ENCODE measurements at regions not wholly inside any gene's neighbourhood (a gene's known extent, or its start where the extent isn't known, plus 50 kb on each side); places are given as distances from the start of the nearest gene placed in this dataset.
"Not testable (repeated sequence)": the region's sequence is repeated elsewhere in the genome, so short reads cannot be mapped to it uniquely, and the experiment has no call there.

GRCh38 chr4:158122501-158122900 is 50.3 kb downstream of the GASK1B start:
- TF ChIP-seq ZFX (IDR thresholded peaks at IDR 0.05) (no peak), CTCF (conservative IDR thresholded peaks at IDR 0.05) (no peak)
- H3K27ac ChIP-seq: no peak overlapping the region

- TF ChIP-seq CTCF (conservative IDR thresholded peaks at IDR 0.05) (no peak), ZFX (IDR thresholded peaks at IDR 0.05) (no peak)
- H3K27ac ChIP-seq: no peak overlapping the region
Observed at GRCh38 chr4:158121161-158121579, 51.7 kb downstream of the GASK1B start.

GRCh38 chr4:158120645-158121151 is 52.1 kb downstream of the GASK1B start:
- not testable (repeated sequence) for H3K27ac ChIP-seq

GRCh38 chr4:158112611-158113010 is 60.2 kb downstream of the GASK1B start:
- TF ChIP-seq ZFX (IDR thresholded peaks at IDR 0.05) (no peak), CTCF (conservative IDR thresholded peaks at IDR 0.05) (no peak)
- H3K27ac ChIP-seq: no peak overlapping the region

GRCh38 chr4:158111241-158111640 is 61.6 kb downstream of the GASK1B start:
- no peak for TF ChIP-seq CTCF (conservative IDR thresholded peaks at IDR 0.05)
- no peak overlapping the region for H3K27ac ChIP-seq

- no peak for TF ChIP-seq ZFX (IDR thresholded peaks at IDR 0.05)
- no peak for TF ChIP-seq CTCF (conservative IDR thresholded peaks at IDR 0.05)
- no peak overlapping the region for H3K27ac ChIP-seq
Observed at GRCh38 chr4:158102904-158103303, 69.9 kb downstream of the GASK1B start.

- TF ChIP-seq ZFX (IDR thresholded peaks at IDR 0.05): no peak
- TF ChIP-seq CTCF (conservative IDR thresholded peaks at IDR 0.05): no peak
- no peak overlapping the region for H3K27ac ChIP-seq
Observed at GRCh38 chr4:158099686-158100085, 73.1 kb downstream of the GASK1B start.

- no peak overlapping the region for H3K27ac ChIP-seq
- TF ChIP-seq CTCF (conservative IDR thresholded peaks at IDR 0.05) (no peak), ZFX (IDR thresholded peaks at IDR 0.05) (no peak)
Observed at GRCh38 chr4:158098802-158099201, 74.0 kb downstream of the GASK1B start.

All from C4-2B (cell line).